Stimulated activated naive CD8-positive, alpha-beta T cell treated with anti-CD3 and anti-CD28 coated beads, Interleukin-15, amount 100 ng/mL, for 72 hours (primary cell): ENCODE measurements at regions not wholly inside any gene's neighbourhood (a gene's known extent, or its start where the extent isn't known, plus 50 kb on each side); places are given as distances from the start of the nearest gene placed in this dataset.
"Not testable (repeated sequence)": the region's sequence is repeated elsewhere in the genome, so short reads cannot be mapped to it uniquely, and the experiment has no call there.

ENCODE experiments used
- ATAC-seq: fragments of 150-1000 bp; cut with Tn5 transposase; 2 replicates; pipeline ENCODE4 v1.10.0; 2021; ENCODE audit warnings: mild to moderate bottlenecking, moderate library complexity
- DNase-seq, 2 donors: peaks; one replicate each; pipeline ENCODE4 v3.0.0; 2021 to 2022
- H3K27ac Mint-ChIP-seq, 2 donors: one replicate each; pipeline ENCODE4 v1.8.0; 2022; ENCODE audit warnings: mild to moderate bottlenecking in 2 of 2, mixed read lengths in 2 of 2, moderate library complexity in 2 of 2
- H3K27me3 Mint-ChIP-seq: one replicate; pipeline ENCODE4 v1.8.0; 2022; ENCODE audit warnings: mixed read lengths
- H3K4me1 Mint-ChIP-seq: one replicate; pipeline ENCODE4 v1.8.0; 2022; ENCODE audit warnings: mild to moderate bottlenecking, mixed read lengths
- H3K4me3 Mint-ChIP-seq, 2 donors: one replicate each; pipeline ENCODE4 v1.8.0; 2022; ENCODE audit warnings: mild to moderate bottlenecking in 2 of 2, mixed read lengths in 2 of 2, moderate library complexity in 1 of 2
- H3K9me3 Mint-ChIP-seq, 2 donors: one replicate each; pipeline ENCODE4 v1.8.0; 2022; ENCODE audit warnings: mixed read lengths in 2 of 2

DNA sequence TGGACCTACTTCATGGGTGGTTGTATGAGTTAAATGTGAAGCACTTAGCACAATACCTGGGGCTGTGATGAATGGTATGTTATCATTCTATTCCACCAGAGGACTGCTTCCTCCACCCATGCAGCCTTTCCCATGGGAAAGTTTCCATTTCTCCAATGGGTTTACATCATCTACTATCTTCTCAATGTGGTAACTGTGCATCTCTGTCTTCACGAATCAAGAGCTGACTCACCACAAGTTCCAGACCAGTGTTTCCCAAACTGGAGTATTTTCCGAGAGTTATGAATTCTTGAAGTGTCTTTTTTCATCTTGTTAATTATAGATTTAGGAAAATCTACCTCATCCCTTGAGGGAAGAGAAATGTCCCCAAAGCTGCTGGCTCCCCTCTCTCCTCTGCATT lies 182.8 kb downstream of the UNC5CL start:
- Mint-ChIP-seq H3K27me3 (peaks cover 9% of the 10 kb centered on the region), H3K4me1 (peaks cover 10% of the 10 kb centered on the region), H3K27ac (no peak overlapping the region), H3K4me3 (no peak overlapping the region), H3K9me3 (no peaks in the 10 kb centered on the region)
- no peak for ATAC-seq
- DNase-seq = no peak

DNA sequence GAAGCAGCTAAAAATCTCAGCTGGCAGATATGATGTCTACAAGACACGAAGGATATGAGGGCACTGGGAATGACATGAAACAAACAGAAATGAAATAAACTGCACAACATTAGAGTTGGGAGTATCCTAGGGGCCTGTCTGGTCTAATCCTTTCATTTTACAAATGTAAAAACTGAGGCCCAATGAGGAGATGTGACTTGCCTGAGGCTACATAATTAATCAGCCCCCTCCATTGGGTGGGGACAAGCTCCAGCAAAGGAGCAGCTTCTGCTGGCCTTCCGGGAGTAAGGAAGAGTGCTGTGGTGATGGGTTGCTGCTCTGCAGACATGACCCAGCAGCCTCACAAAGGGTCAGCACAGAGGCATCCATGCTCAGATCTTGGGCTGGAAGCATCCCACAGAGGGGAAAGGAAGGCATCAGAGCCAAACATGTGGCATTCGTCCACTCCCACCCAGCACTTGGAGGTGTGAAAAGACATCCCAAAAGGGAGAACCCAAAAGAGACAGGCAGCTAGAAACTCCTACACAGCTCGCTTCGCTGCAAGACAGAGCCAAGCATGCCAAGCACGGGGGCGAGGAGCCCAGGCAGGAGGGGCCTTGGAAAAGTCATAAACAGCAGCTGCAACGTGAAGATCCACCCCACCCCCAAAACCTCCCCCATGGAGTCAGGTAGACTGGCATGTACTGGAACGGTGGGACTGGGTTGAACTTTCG lies 183.7 kb downstream of the UNC5CL start:
- no peak for ATAC-seq
- no peak for DNase-seq
- Mint-ChIP-seq H3K27ac (no peak overlapping the region), H3K4me3 (no peak overlapping the region), H3K9me3 (no peaks in the 10 kb centered on the region), H3K4me1 (peaks cover 10% of the 10 kb centered on the region), H3K27me3 (peaks cover 9% of the 10 kb centered on the region)

DNA sequence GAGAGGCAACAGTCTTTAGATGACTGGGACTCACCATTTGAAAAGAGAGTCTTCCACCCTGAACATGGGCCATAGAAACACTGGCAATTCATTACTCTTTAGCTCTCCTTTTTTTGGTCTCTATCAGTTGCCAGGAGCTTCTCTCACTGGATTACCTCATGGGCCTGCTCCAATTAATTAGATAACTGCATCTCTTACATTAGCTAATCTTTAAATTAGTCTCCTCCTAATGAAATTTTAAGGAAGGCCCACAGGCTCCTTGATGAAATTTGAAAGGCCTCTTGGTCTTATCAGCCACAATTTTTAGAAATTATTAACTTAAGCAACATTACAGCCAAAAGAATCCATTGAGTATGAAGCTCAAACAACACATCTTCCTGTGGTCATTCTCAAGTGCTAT lies 184.4 kb downstream of the UNC5CL start:
- DNase-seq = no peak
- Mint-ChIP-seq H3K9me3 (no peaks in the 10 kb centered on the region), H3K4me1 (peaks cover 10% of the 10 kb centered on the region), H3K4me3 (no peak overlapping the region), H3K27ac (peak overlapping the region in 1 of 2 donors; percentile 54), H3K27me3 (peaks cover 9% of the 10 kb centered on the region)
- ATAC-seq = no peak

GRCh38 chr6:40852779-40853373 lies 186.1 kb downstream of the UNC5CL start:
- DNase-seq (peak in 1 of 2 donors; percentile 17), ATAC-seq (peak; percentile 54)
- no peaks in the 10 kb centered on the region for H3K9me3 Mint-ChIP-seq
- peak overlapping the region in 1 of 2 donors; percentile 70 for H3K27ac Mint-ChIP-seq
- H3K27me3 Mint-ChIP-seq = peaks cover 11% of the 10 kb centered on the region
- H3K4me1 Mint-ChIP-seq = peaks cover 10% of the 10 kb centered on the region
- no peak overlapping the region for H3K4me3 Mint-ChIP-seq

DNA sequence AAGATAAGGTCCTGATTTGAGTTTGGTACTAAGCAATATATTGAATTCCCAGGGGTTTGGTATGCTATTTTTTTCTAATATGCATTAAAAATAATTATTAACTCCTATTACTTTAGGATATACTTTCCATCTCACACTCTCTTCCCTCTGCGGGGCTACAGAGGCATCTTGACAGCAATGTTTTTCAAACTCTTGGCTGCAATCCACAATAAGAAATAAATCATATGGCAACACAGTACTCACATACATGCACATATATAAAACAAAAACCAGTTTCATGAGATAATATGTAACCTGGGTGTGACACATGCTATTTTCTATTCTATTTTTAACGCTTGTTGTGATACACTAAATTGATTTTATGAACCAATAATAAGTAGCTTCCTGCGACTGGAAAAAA lies 189.5 kb downstream of the UNC5CL start:
- Mint-ChIP-seq H3K9me3 (no peaks in the 10 kb centered on the region), H3K4me3 (no peak overlapping the region), H3K27me3 (peaks cover 13% of the 10 kb centered on the region), H3K27ac (no peak overlapping the region), H3K4me1 (peaks cover 10% of the 10 kb centered on the region)
- DNase-seq = no peak
- no peak for ATAC-seq

GRCh38 chr6:40848868-40849514 lies 190.0 kb downstream of the UNC5CL start:
- Mint-ChIP-seq H3K4me3 (no peak overlapping the region), H3K27me3 (peaks cover 19% of the 10 kb centered on the region), H3K27ac (peak overlapping the region in 1 of 2 donors; percentile 51), H3K4me1 (peaks cover 10% of the 10 kb centered on the region), H3K9me3 (no peaks in the 10 kb centered on the region)
- ATAC-seq (no peak), DNase-seq (no peak)

DNA sequence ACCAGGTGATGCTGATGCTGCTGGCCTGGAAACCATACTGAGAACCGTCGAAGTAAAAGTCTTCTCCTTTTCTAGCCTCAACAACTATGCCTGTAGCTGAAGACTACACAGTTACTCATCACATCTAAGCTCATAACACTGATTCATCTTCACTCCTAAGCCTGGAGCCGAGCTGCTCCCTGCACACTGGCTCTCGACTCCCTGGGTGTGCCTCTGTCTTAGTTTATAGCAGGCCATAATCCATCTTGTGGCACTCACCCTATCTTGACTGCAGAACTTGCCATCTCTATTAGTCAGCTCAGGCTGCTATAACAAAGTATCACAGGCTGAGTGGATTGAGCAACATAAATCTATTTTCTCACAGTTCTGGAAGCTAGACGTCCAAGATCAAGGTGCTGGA lies 191.0 kb downstream of the UNC5CL start:
- no peak overlapping the region for H3K4me3 Mint-ChIP-seq
- H3K9me3 Mint-ChIP-seq = no peaks in the 10 kb centered on the region
- ATAC-seq = no peak
- peaks cover 7% of the 10 kb centered on the region for H3K4me1 Mint-ChIP-seq
- H3K27ac Mint-ChIP-seq = no peak overlapping the region
- no peak for DNase-seq
- H3K27me3 Mint-ChIP-seq = peaks cover 25% of the 10 kb centered on the region

DNA sequence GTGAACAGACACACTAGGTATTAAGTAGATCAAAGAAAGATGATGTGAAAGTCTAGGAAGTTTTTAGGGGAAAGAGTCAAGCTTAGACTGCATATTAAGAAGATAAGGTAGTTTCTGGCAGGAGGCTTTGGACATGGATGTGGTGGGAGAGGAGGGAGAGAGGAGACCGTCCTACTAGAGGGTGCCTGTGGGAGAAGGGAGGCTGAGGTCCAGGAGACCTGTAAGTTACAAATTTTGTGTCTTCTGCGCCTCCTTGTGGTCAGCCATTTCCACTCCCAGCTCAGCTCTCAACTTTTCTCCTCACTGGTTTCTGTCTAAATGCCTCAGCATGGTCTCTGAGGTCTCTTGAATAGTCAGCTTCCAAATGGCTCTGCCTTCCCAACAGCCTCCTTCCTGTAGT lies 193.5 kb downstream of the UNC5CL start:
- no peaks in the 10 kb centered on the region for H3K4me1 Mint-ChIP-seq
- ATAC-seq = peak; percentile 26
- H3K4me3 Mint-ChIP-seq = no peak overlapping the region
- H3K27ac Mint-ChIP-seq = no peak overlapping the region
- DNase-seq = peak; percentile 5 to 10
- no peaks in the 10 kb centered on the region for H3K9me3 Mint-ChIP-seq
- H3K27me3 Mint-ChIP-seq = peaks cover 25% of the 10 kb centered on the region

GRCh38 chr6:40844246-40844645 lies 194.8 kb downstream of the UNC5CL start:
- no peak overlapping the region for H3K4me3 Mint-ChIP-seq
- H3K27ac Mint-ChIP-seq = no peak overlapping the region
- DNase-seq (no peak), ATAC-seq (no peak)
- H3K27me3 Mint-ChIP-seq = peaks cover 25% of the 10 kb centered on the region
- H3K9me3 Mint-ChIP-seq = no peaks in the 10 kb centered on the region
- no peaks in the 10 kb centered on the region for H3K4me1 Mint-ChIP-seq

DNA sequence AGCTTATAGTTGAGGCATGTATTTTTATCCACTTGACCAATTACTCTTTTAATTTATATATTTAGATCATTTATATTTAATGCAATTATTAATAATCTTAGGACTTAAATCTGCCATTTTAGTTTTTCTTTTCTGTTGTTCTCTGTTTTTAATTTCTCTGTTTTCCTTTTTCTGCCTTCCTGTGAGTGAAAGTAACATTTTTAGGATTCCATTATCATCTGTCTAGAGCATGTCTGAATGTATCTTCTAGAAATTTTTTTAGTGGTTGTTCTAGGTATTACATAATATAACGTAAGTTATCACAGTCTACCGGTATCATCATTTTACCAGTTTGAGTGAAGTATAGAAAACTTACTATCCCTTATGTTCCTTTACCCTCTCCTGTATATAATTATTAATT lies 197.3 kb downstream of the UNC5CL start:
- ATAC-seq (no peak), DNase-seq (no peak)
- H3K4me3 Mint-ChIP-seq = no peak overlapping the region
- no peaks in the 10 kb centered on the region for H3K4me1 Mint-ChIP-seq
- H3K9me3 Mint-ChIP-seq = no peaks in the 10 kb centered on the region
- H3K27ac Mint-ChIP-seq = no peak overlapping the region
- H3K27me3 Mint-ChIP-seq = peaks cover 17% of the 10 kb centered on the region

DNA sequence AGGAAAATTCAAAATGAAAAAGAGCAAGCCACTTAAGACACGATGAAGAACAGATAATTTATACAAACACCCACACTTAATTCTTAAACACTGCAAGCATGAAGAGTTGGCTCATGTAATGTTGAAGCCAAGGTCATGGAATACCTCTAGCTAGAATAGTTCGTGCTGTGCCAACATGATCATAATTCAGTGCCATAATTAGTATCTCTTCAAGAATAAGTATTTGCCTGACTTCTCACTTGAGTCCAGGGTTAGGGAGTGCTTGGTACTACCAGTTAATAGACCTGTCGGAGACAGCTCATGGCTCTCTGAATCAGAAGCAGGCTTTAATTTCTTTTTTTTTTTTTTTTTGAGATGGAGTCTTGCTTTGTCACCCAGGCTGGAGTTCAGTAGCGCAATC lies 206.3 kb downstream of the UNC5CL start:
- ATAC-seq (no peak), DNase-seq (no peak)
- no peaks in the 10 kb centered on the region for H3K4me1 Mint-ChIP-seq
- no peaks in the 10 kb centered on the region for H3K9me3 Mint-ChIP-seq
- no peak overlapping the region for H3K27ac Mint-ChIP-seq
- H3K27me3 Mint-ChIP-seq = peaks cover 39% of the 10 kb centered on the region
- H3K4me3 Mint-ChIP-seq = no peak overlapping the region

- H3K9me3 Mint-ChIP-seq = no peaks in the 10 kb centered on the region
- H3K4me3 Mint-ChIP-seq = no peak overlapping the region
- H3K4me1 Mint-ChIP-seq = no peaks in the 10 kb centered on the region
- no peak overlapping the region for H3K27ac Mint-ChIP-seq
- peaks cover 36% of the 10 kb centered on the region for H3K27me3 Mint-ChIP-seq
- no peak for DNase-seq
- no peak for ATAC-seq
Observed at GRCh38 chr6:40831381-40831780, 207.6 kb downstream of the UNC5CL start.

- no peaks in the 10 kb centered on the region for H3K4me1 Mint-ChIP-seq
- H3K27me3 Mint-ChIP-seq = peaks cover 32% of the 10 kb centered on the region
- no peaks in the 10 kb centered on the region for H3K9me3 Mint-ChIP-seq
- DNase-seq (no peak), ATAC-seq (no peak)
- H3K27ac Mint-ChIP-seq = no peak overlapping the region
- no peak overlapping the region for H3K4me3 Mint-ChIP-seq
Observed at GRCh38 chr6:40825102-40825501, 213.9 kb downstream of the UNC5CL start.

GRCh38 chr6:40823917-40824891 lies 214.8 kb downstream of the UNC5CL start:
- not testable (repeated sequence) for H3K9me3 Mint-ChIP-seq, H3K4me3 Mint-ChIP-seq, H3K27ac Mint-ChIP-seq, ATAC-seq, H3K4me1 Mint-ChIP-seq
- H3K27me3 Mint-ChIP-seq = peaks cover 32% of the 10 kb centered on the region
- peak; percentile 37 to 40 for DNase-seq

DNA sequence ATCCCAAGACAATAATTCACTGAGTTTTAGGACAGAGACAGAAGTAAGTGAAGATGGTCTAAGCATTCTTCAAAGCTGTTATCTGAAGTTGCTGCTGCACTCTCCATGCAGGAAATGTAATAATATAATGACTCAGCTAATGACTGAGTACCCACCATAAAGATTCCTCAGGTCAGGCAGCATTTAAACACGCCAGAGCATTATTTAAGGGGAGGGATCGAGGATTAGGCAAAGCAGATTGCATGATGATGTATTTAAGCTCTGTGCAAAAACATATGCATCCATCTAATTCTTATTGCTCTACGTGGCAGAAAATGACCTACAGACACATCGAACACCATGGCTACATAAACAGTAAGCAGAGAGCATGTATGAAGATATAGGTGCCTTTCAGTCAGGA lies 216.4 kb downstream of the UNC5CL start:
- Mint-ChIP-seq H3K27ac (peak overlapping the region in 1 of 2 donors; percentile 30), H3K27me3 (peaks cover 27% of the 10 kb centered on the region), H3K9me3 (peaks cover 4 to 8% of the 10 kb centered on the region in 2 donors), H3K4me3 (no peak overlapping the region), H3K4me1 (peaks cover 9% of the 10 kb centered on the region)
- ATAC-seq = no peak
- no peak for DNase-seq
